Head of caudate nucleus (tissue), 42 donors: ENCODE measurements at regions not wholly inside any gene's neighbourhood (a gene's known extent, or its start where the extent isn't known, plus 50 kb on each side); places are given as distances from the start of the nearest gene placed in this dataset.

Source experiments
- DNase-seq, 42 donors: peaks; one replicate each; pipeline versions ENCODE4 v3.0.0 to v3.0.0-alpha.2; 2020 to 2021; ENCODE audit warnings: mixed read lengths in 7 of 42
- intact Hi-C: fragments of 100-400 bp; cut with DNase I; formaldehyde crosslinking; loops from one replicate; pipeline ENCODE4 v1.15.0; 2022

DNA sequence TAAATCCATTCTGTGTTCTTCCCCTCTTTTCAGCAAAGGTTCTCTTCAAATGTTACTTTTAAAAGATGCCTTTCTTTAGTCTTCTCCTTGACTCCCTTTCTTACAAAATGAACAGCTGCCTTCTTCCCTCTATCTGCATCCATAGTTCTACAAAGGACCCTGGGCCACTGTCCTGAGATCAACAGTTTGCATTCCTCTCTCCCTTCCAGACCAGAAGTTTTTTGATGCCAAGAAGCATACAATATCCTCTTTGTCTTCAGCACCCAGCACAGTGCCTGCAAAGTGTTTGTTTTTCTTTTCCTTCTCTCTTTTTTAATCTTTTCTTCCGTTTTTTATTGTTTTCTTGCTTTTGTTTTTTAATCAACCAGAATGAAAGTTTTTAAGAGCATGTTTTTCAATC lies 183.5 kb upstream of the SNX19 start:
- peak in 1 of 42 donors; percentile 15 for DNase-seq
- intact Hi-C loops: no loop called here

DNA sequence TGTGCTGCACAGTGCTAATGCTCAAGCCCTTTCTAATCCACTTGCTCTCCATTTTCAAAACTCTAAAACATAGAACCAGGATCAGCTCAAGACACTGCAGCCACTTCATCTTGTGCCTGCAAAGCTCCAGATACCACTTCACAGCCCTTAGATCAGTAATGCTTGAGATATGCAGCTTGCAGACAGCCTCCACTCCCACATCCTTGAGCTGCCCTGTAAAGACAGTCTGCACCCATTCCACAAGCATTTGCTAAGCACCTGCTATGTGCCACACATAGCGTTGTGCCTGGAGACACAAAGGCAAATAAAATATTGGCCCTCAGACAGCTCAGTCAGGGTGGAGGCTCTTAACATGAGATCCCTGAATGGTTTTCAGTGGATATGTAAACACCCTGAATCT lies 192.5 kb upstream of the SNX19 start:
- intact Hi-C loops: no loop called here
- DNase-seq: peak in 3 of 42 donors; percentile 17 to 38 (median 27)

DNA sequence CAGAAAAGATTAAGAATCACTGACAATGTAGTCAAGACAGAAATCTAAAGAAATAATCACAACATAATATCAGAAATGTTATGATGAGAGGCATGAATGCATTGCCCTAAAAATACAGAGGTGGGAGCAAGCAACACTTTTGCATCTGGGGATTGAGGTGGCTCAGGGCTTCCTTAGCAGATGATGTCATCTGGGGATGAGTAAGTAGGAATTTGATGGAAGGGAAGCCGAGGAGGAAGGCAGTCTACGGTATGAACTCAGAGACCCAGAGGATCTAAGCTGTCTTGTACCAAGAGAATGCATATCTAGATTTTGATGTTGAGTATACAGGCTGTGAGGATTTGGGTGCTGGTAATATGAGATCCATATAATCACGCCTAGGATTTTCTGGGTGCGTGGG lies 193.0 kb upstream of the SNX19 start:
- DNase-seq: peak in 26 of 42 donors; percentile 8 to 72 (median 33)
- intact Hi-C loops: no loop called here

DNA sequence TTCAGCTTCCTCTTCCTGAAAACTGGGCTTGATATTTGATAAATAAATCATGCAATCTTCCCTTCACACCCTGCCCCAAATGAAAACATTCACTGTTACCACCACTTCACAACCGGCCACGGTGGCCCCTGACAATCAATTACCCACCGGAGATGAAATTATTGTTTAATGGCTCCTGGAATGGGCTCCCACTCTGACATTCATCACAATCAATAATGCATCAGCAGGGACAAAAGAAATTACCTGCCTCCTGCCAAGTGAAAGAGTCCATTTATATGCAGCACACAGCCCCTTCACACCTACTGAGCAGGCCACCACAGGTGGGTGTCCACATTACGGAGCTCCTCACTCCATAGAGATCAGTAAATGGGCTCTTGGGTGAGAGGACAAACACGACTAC lies 193.5 kb upstream of the SNX19 start:
- no peak for DNase-seq
- intact Hi-C loops: no loop called here

DNA sequence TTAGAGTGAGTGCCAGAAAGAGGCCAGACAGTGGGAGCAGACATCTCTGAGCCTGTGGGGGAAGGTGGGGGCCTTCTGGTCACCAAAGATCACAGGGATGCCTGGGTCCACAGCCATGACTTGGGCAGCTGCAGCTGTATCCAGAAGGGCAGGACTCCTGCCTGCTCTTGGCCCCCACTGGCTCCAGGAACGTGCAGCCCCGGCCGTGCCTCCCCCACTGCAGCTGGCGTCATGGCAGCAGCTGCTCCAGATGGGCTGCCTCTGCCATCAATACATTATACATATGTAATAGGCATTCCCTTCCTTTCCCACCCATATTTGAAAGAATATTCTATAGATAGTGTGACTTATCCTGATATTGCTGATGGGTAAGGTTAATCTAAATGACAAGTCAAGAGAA lies 195.5 kb upstream of the SNX19 start:
- intact Hi-C loops: no loop called here
- no peak for DNase-seq

DNA sequence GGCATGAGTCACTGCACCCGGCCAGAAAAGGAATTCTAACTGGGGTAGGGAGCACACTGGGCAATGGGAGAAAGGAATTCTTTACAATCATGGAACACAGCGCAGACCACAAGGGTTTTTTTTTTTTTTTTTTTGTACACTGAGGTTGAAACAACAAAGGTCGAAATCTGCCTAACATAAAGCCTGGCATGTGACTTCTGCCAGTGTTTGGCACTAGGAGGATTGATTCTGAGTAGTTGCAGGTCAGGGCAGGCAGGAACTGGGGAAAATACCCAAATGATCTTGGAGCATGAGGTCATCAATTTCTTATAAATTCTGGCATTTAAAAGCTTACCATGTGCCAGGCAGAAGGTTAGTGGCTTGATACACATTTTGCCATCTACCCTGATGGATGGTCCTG lies 202.0 kb upstream of the SNX19 start:
- DNase-seq: no peak
- intact Hi-C loops: no loop called here

DNA sequence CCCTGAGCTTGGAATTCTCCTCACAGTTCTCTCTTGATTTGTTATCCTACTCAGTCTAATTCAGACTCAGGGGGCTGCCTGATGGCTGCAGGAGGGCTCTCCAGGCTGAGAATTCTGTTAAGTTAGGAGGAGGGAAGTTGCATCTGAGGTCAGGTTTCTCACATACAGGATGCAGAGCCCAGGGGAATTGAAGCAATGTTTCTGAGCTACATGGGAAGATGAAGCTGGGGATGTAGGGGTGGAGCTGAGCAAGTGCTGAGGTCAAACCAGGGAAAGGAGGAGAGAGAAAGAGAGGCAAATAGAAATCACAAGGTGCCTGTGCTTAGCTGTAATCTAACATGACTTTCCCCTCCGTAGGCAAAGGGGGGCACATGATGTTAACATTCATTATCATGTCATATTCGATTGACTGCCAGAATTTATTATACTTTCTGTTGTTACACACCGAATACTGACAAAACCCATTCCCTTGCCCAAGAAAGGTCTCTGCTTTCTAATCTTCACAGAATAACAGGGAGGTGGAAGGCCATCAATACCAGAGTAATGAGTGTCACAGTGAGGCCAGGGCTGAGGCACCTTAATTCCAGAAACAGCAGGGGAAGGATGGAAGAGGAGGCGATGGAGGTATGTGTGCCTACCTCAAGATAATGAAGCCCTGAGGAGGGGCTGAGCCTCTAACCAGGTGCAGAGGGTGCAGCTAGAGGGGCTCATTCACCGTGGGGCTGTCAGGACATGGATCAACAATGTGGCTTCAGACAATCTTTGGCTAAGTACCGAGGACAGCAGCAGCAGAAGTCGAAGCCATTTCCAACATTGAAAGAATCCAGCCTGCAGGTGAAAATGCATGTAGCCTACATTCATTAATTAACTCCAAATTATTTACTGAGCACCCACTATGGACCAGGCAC lies 205.4 kb upstream of the SNX19 start:
- no peak for DNase-seq
- intact Hi-C loops: no loop called here

DNA sequence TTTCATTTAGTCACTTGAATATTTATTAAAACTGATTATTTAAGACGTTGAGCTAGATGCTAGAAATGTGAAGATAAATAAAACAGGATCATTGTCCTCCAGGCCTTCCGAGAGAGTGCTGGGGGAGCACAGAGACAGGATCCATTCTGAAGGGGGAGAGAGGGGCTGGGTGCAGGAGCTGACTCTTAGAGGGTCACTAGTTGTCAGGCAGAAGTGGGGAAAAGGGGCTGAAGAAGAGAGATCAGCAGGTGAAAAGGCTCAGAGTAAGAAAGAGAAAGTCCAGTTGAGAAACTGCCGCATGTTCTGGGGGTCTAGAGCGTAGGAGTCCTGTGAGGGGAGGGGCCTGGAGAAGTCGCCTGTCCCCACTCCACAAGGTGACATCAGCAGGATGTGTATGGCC lies 206.2 kb upstream of the SNX19 start:
- DNase-seq: no peak
- intact Hi-C loops: no loop called here

DNA sequence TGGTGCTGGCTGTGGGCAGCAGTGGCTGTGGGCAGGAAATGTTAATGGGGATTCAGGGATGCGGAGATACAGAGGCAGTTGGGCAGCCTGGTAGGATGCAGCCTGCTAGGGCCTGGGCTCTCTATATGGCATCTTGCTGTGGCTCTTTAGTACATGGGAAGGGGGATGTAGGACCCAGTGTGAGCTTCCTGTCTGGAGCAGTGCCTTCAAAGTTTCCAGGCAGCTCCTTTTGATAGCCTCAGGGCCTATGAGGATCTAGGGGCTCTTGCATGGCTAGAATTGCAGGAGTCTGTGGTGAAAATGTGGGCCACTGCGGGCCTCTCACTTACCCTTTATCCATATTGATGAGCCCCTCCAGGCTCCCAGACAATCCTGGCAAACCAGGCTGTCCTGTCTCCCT lies 213.2 kb upstream of the SNX19 start:
- no peak for DNase-seq
- intact Hi-C loops: no loop called here

DNA sequence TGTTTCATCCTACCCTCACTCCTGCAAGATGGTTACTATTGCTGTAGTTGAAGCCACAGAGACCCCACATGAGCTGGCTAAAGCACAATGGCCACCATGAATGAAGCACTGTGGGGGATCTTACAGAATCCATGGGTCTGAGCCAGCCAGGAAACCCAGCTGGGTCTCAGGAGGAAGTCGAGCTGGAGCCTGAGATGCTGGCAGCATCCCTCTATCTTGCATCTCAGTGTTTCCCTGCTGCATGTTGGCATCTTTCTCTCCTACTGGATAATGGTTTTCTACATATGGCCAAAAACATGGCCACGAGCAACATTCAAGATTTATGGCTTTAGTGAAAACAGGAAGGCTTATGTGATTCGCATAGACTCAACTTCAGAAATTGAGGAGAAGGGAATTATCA lies 219.3 kb upstream of the SNX19 start:
- no peak for DNase-seq
- intact Hi-C loops: no loop called here

DNA sequence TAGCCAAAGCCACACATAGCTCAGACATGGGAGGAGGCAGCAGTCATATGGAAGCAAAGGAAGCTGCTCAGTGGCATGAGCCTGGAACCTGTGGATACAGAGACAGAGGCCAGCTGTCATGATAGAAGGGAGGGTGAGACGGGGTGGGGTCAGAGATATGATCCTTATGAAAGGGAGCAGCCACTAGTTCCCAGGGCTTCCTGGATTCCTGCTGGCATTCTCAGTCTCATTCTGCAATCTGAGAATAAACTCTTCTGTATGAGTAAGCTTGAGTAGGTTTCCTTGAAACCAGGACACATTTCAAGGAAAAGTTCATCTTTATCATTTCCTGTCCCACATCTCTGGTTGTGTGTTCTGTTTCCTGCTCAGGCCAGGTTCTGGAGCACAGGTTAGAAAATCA lies 220.2 kb upstream of the SNX19 start:
- DNase-seq: no peak
- intact Hi-C loops: no loop called here

DNA sequence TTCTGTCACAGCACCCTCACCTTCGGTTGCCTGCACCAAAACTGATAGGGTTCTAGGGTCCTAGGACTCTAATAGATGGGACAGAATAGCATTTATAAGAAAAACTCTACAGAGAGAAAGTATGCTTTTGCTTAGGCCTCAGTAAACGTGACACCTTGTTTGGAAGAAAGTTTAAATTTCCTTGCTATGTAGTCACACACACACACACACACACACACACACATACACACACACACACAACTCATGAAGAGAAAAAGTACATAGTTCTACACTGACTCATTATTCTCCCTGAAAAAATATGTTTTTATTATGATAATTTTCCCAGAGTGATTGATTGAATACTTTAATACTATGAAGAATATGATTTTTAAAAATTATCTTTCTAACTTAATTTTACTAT lies 220.8 kb upstream of the SNX19 start:
- no peak for DNase-seq
- intact Hi-C loops: no loop called here

DNA sequence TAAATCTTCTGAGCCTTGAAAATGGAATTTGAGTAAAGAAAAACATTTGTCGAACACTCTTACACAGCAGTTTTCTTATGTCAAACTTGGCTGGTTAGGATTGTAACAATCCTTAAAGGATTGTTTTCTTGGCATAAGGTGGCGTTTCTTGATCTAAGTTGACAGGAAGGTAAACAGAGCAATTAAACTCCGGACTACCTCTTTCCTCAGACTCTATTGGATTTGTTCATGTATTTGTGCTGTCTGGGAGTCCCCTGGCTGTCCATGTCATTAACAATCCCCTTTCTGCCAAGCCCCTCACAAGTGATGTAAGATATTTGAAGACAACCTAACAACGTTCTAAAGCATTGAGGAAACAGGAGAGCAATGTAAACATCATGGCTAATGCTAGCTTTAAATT lies 222.5 kb upstream of the SNX19 start:
- DNase-seq: no peak
- intact Hi-C loops: no loop called here

DNA sequence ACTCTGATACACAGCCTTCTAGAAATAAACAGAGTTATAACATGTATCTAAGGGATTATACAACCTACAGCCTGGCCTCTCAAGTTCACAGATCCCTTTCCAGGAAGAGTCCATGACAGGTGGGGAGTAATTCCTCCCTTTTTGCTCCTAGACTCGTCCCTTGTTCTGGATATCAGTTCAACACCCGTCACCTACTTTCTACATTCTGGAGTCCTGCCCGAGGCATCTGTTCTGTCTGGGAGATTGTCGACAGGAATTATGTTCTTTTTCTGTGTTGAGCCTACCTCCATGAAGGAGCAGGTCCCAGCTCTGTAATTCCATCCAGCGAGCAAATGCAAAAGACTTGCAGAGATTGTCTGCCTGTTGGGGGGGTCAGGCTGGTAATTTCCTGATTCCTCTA lies 224.6 kb upstream of the NTM start:
- intact Hi-C loops: no loop called here
- no peak for DNase-seq

DNA sequence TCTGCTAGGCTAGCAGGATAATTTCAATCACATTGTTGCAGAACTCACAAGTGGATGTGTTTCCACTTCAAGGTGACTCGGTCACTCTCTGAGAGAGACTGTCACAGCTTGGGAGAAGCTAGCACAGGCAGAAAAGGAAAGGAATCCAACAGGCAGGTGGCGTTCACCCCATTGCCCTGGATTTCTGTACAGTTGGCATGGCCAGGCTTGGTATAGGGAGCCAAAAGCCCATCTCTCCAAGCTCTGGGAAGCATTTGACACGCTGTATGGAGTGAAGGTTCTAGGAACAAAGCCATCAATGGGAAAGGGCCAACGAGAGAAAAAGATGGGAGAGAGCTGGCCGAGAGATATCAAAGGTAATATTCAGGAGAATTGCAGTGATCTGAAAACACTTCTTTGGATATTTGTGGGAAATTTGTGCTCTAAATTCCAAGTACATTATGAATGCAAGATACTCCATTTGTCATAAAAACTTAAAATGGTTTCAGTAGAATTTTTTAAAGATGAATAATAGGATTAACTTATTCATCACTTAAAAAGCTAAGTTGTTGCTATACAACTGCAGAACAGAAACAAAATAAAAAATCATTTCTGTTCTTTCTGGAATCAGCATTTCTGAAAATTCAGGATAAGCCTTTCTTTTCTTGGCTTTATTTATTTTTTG lies 223.5 kb upstream of the NTM start:
- intact Hi-C loops: no loop called here
- DNase-seq: no peak

DNA sequence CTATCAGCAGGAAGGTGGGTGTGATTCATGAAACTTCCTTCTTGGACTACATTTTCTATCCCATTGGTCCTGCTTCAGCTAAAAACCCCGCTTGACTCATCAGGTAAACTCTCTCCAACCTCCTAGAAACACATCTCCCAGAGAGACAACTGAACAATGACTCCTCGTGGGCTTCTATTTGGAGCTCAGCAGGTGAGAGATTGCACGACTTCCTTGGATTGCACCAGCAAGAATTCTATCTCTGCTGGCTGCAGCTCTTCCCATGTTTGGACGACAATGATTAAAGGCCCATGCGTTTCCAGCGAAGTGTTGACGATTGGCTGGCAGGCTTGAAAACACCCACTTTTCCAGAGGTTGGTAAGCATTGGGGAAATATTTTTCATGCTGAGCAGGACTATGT lies 216.1 kb upstream of the NTM start:
- intact Hi-C loops: no loop called here

DNA sequence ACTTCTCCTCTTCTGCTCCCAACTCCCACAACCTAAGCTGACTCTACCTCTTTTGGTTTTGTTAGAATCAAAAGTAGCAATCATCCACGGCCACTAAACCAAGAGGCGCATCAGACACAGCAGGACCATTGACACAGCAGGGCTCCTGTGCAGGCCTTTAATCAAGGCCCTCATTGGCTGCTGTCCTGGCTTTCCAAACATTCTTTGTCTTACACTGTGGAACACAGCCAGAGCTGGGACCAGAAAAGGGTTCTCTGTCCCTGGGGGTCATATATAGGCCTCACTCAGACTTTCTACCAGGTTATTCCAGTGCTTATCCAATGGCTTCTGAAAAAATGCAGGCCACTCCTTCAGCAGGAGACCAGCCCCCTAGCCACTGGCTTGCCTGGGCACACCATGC lies 212.7 kb upstream of the NTM start:
- DNase-seq: peak in 21 of 42 donors; percentile 5 to 60 (median 25)
- intact Hi-C loops: no loop called here

More for the DNA sequence above, 216.1 kb upstream of the NTM start:
- no peak for DNase-seq

DNA sequence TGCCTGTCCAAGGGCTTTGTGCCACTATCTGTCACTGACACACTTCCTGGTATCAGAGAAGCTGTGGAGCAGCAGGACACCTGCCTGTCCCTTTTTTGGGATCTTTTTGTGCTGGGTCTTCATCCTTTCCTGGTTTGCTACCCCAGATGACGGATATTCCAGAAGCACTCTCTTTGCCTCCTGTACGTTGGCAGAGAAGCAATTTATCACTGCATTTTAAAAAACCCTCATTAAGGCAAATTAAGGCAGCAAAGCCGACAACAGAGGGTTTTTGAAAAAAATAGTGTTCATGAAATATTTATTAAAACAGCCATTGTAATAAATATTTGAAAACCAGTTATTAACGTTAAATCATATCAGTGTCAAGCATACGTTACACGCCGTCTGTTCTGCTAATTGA lies 209.6 kb upstream of the NTM start:
- no peak for DNase-seq
- intact Hi-C loops: no loop called here

DNA sequence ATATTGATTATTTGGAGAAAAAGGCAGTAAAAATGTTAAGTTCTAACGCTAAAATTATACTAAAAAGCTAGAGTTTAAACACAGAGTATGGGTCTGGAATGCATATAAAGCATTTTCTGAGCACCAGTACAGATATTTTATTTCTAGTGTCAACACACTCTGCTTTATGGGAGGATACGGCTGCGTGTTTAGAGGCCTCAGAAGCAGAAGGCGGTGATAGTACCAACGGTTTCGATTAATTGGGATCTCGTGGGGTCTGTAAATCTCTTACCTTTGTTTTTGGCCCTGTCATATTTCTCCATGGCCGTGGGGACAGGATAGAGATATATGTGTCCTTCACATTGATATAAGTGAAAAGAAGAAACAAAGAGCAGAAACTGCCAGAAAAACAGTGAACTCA lies 206.8 kb upstream of the NTM start:
- DNase-seq: no peak
- intact Hi-C loops: no loop called here

DNA sequence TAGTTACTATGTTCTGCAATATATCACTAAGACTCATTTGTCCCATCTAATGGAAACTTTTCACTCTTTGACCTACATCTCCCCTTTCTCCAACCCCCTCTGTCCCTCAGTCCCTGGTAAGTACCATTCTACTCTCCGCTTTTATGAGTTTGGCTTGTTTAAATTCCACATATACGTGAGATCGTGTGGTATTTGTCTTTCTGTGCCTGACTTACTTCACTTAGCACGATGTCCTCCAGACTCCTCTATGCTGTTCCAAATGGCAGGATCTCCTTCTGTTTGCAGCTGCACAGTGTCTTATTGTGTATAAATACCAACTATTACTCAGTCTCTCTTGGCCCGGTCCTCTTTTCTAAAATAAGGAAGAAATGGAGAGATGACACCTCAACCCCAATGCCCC lies 205.4 kb upstream of the NTM start:
- intact Hi-C loops: no loop called here
- DNase-seq: no peak
